OCI-LY7 (cell line): ENCODE measurements at regions not wholly inside any gene's neighbourhood (a gene's known extent, or its start where the extent isn't known, plus 50 kb on each side); places are given as distances from the start of the nearest gene placed in this dataset.

Source experiments
- BruUV-seq: library from RNA; stranded (reverse); fragments of 400-500 nt; replicated peaks from 2 replicates; lab custom pipeline; 2021; lab: Mats Ljungman, UMichigan
- CTCF ChIA-PET: fragments of 300-600 bp; sonication (Branson Sonifier 250); formaldehyde crosslinking; loops from one replicate; lab custom pipeline; 2022; ENCODE audit warnings: antibody characterized with exemption; ENCODE audit not compliant: unreplicated experiment; lab: Charles Lee
- POLR2A ChIA-PET: fragments of 300-600 bp; sonication (Branson Sonifier 250); formaldehyde crosslinking; loops from one replicate; lab custom pipeline; 2022; ENCODE audit warnings: antibody characterized with exemption; lab: Charles Lee
- DNase-seq: peaks from one replicate; pipeline ENCODE4 v3.0.0-alpha.2; 2015; ENCODE audit warnings: low spot score
- H2AFZ ChIP-seq: fragments of 200-600 bp; sonication (generic), shearing (Covaris generic); 2 replicates; pipeline ENCODE4 v1.6.1; 2014; ENCODE audit warnings: mild to moderate bottlenecking, antibody characterized with exemption, low read length, moderate library complexity
- H3K27ac ChIP-seq: fragments of 200-600 bp; sonication (generic); 2 replicates; pipeline ENCODE4 v1.5.1; 2014; ENCODE audit warnings: mixed run types, low read depth, mild to moderate bottlenecking, moderate library complexity, low read length, inconsistent platforms; ENCODE audit not compliant: poor library complexity, severe bottlenecking
- H3K36me3 ChIP-seq: fragments of 200-600 bp; sonication (generic); 2 replicates; pipeline ENCODE4 v1.6.1; 2014; ENCODE audit warnings: mild to moderate bottlenecking, antibody characterized with exemption, low read length, moderate library complexity, mixed read lengths; ENCODE audit not compliant: insufficient read depth
- H3K4me1 ChIP-seq: fragments of 200-600 bp; sonication (generic); 2 replicates; pipeline ENCODE4 v1.5.1; 2014; ENCODE audit warnings: mild to moderate bottlenecking, low read length; ENCODE audit not compliant: insufficient read depth, poor library complexity, severe bottlenecking
- H3K4me2 ChIP-seq: fragments of 200-600 bp; sonication (generic); 2 replicates; pipeline ENCODE4 v1.6.1; 2014; ENCODE audit warnings: mild to moderate bottlenecking, low read length
- H3K4me3 ChIP-seq: fragments of 200-600 bp; sonication (generic); 2 replicates; pipeline ENCODE4 v1.5.1; 2014; ENCODE audit warnings: mild to moderate bottlenecking, low read depth, low read length; ENCODE audit not compliant: poor library complexity, severe bottlenecking
- H3K79me2 ChIP-seq: fragments of 200-600 bp; sonication (generic); 2 replicates; pipeline ENCODE4 v1.6.1; 2016; ENCODE audit warnings: low read depth, mild to moderate bottlenecking, low read length, moderate library complexity, mixed read lengths; ENCODE audit not compliant: insufficient read depth
- H3K9me2 ChIP-seq: fragments of 200-600 bp; sonication (generic); 2 replicates; pipeline ENCODE4 v1.6.1; 2016; ENCODE audit warnings: mild to moderate bottlenecking, low read length, mixed read lengths; ENCODE audit not compliant: insufficient read depth
- H3K9me3 ChIP-seq: fragments of 200-600 bp; sonication (generic); 2 replicates; pipeline ENCODE4 v1.6.1; 2014; ENCODE audit warnings: mild to moderate bottlenecking, mixed run types, low read length, mixed read lengths
- H4K20me1 ChIP-seq: fragments of 200-600 bp; sonication (generic); 2 replicates; pipeline ENCODE4 v1.6.1; 2014; ENCODE audit warnings: mild to moderate bottlenecking, antibody characterized with exemption, low read length, moderate library complexity, mixed read lengths; ENCODE audit not compliant: insufficient read depth
- EZH2phosphoT487 ChIP-seq: fragments of 200-600 bp; sonication (generic); IDR thresholded peaks from 2 replicates; pipeline ENCODE4 v1.6.1; 2018; ENCODE audit warnings: low read depth, borderline replicate concordance, mild to moderate bottlenecking, mixed run types, antibody characterized with exemption, low read length, moderate library complexity, mixed read lengths
- intact Hi-C: fragments of 100-400 bp; cut with micrococcal nuclease; formaldehyde crosslinking; loops from one replicate; pipeline ENCODE4 v1.10.0; 2022; ENCODE audit not compliant: unreplicated experiment
- TF ChIP-seq, protein P1 (sequence below): fragments of 200-600 bp; sonication (generic); conservative IDR thresholded peaks from 2 replicates; pipeline ENCODE4 v1.5.1; 2014; ENCODE audit warnings: mild to moderate bottlenecking, antibody characterized with exemption, low read length, moderate library complexity, mixed read lengths

DNA sequence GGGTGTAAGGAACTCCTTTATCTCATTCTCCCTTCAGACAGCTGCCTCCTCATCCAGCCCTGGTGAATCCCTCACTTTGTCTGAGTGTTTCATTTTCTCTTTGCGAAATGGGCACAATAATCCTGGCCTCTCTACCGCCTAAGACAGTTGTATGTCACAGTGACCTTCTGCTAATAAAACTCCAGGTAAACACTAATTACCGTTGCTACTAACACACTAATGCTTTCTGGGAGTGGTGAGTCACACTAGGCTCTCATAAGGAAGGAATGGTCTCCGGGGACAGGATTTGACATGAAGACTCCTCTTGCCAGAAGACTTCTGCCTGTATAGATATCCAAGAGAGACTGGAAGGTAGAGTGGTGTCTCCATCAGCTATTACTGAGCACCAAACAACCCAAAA lies 71.7 kb upstream of the SNRK start:
- DNase-seq: no peak
- Histone ChIP-seq H3K9me2 (no peaks in the 10 kb centered on the region), H3K4me2 (no peak overlapping the region), H3K79me2 (no peaks in the 10 kb centered on the region), H3K4me1 (no peaks in the 10 kb centered on the region), H2AFZ (no peak overlapping the region), H3K4me3 (no peak overlapping the region), H3K36me3 (no peaks in the 10 kb centered on the region), H4K20me1 (no peaks in the 10 kb centered on the region), H3K9me3 (no peaks in the 10 kb centered on the region), H3K27ac (no peak overlapping the region)
- POLR2A ChIA-PET: no interaction called here
- intact Hi-C loops: no loop called here
- no TSS peak for BruUV-seq
- CTCF ChIA-PET: no interaction called here
- no peak for TF ChIP-seq EZH2phosphoT487
- TF ChIP-seq, protein P1, sequence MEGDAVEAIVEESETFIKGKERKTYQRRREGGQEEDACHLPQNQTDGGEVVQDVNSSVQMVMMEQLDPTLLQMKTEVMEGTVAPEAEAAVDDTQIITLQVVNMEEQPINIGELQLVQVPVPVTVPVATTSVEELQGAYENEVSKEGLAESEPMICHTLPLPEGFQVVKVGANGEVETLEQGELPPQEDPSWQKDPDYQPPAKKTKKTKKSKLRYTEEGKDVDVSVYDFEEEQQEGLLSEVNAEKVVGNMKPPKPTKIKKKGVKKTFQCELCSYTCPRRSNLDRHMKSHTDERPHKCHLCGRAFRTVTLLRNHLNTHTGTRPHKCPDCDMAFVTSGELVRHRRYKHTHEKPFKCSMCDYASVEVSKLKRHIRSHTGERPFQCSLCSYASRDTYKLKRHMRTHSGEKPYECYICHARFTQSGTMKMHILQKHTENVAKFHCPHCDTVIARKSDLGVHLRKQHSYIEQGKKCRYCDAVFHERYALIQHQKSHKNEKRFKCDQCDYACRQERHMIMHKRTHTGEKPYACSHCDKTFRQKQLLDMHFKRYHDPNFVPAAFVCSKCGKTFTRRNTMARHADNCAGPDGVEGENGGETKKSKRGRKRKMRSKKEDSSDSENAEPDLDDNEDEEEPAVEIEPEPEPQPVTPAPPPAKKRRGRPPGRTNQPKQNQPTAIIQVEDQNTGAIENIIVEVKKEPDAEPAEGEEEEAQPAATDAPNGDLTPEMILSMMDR: no peak

GRCh38 chr3:43213631-43214030 lies 72.7 kb upstream of the SNRK start:
- H2AFZ ChIP-seq: no peak overlapping the region
- TF ChIP-seq, protein P1: no peak
- no peak for TF ChIP-seq EZH2phosphoT487
- H3K4me3 ChIP-seq: no peak overlapping the region
- no peaks in the 10 kb centered on the region for H3K4me1 ChIP-seq
- no TSS peak for BruUV-seq
- intact Hi-C loops: no loop called here
- ChIA-PET CTCF (no interaction called here), POLR2A (no interaction called here)
- no peak overlapping the region for H3K4me2 ChIP-seq
- H4K20me1 ChIP-seq: no peaks in the 10 kb centered on the region
- no peaks in the 10 kb centered on the region for H3K79me2 ChIP-seq
- H3K9me2 ChIP-seq: no peaks in the 10 kb centered on the region
- DNase-seq: no peak
- no peaks in the 10 kb centered on the region for H3K36me3 ChIP-seq
- H3K27ac ChIP-seq: no peak overlapping the region
- H3K9me3 ChIP-seq: no peaks in the 10 kb centered on the region

DNA sequence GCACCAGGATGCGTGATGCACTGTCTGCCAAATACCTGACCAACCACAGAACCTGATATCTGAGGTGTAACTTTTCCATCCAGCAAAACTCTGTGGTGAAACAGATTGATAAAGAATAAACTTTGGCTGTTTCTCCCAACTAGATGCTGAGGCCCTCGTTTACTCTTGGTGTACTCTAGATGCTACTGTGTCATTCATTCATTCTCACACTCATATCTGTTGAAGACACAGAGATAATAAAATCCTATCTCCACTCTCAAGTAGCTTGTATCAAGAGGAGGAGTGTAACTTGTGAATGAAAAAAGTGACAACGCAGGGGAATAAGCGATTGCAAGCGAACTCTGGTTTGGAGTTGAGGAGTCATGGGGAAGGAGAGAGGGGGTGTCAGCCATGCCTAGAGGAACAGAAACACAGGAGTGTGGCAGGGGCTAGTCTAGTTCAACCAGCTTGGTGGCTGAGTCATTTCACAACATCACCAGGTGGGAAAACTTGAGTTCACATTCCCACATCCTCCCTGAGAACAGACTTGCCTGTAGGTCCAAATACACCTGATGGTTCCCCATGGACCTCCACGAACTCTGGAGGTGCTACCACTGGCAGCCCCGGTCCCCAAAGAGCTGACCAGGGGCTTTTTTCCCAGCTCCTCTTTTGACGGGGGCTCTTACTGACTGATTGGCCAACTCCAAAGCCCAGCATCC lies 73.3 kb upstream of the SNRK start:
- no peak overlapping the region for H2AFZ ChIP-seq
- H3K4me3 ChIP-seq: no peak overlapping the region
- POLR2A ChIA-PET: interaction anchor here (0.5 to 0.6 kb wide), 2 partner anchors 1995 to 1997 kb away, joined by 3 to 5 read pairs; no protein-coding TSS in a partner anchor
- no peak overlapping the region for H3K4me2 ChIP-seq
- H3K9me3 ChIP-seq: no peaks in the 10 kb centered on the region
- no peaks in the 10 kb centered on the region for H3K4me1 ChIP-seq
- no peak for DNase-seq
- CTCF ChIA-PET: no interaction called here
- TF ChIP-seq EZH2phosphoT487: no peak
- BruUV-seq: no TSS peak
- no peaks in the 10 kb centered on the region for H3K9me2 ChIP-seq
- intact Hi-C loops: no loop called here
- H3K27ac ChIP-seq: no peak overlapping the region
- H3K36me3 ChIP-seq: no peaks in the 10 kb centered on the region
- H4K20me1 ChIP-seq: no peaks in the 10 kb centered on the region
- H3K79me2 ChIP-seq: no peaks in the 10 kb centered on the region
